Lower leg skin (tissue), 3 donors: ENCODE measurements at regions not wholly inside any gene's neighbourhood (a gene's known extent, or its start where the extent isn't known, plus 50 kb on each side); places are given as distances from the start of the nearest gene placed in this dataset.

Source experiments
- CTCF ChIP-seq, 3 donors: fragments of 450-650 bp; IDR thresholded peaks; one replicate each; pipeline ENCODE4 v1.5.1; 2016; ENCODE audit warnings: antibody characterized with exemption in 3 of 3, mild to moderate bottlenecking in 3 of 3, moderate library complexity in 2 of 3
- POLR2A ChIP-seq, 2 donors: fragments of 450-650 bp; IDR thresholded peaks; one replicate each; pipeline ENCODE4 v1.6.1; 2016 to 2017; ENCODE audit warnings: antibody characterized with exemption in 2 of 2, mild to moderate bottlenecking in 1 of 2, moderate library complexity in 1 of 2

GRCh38 chr4:18421519-18421918 lies 400.0 kb upstream of the LCORL start:
- TF ChIP-seq CTCF (IDR thresholded peaks at IDR 0.05), result no peak
- TF ChIP-seq POLR2A (IDR thresholded peaks at IDR 0.05), result no peak
